Pancreas (tissue), 10 donors: ENCODE measurements at regions not wholly inside any gene's neighbourhood (a gene's known extent, or its start where the extent isn't known, plus 50 kb on each side); places are given as distances from the start of the nearest gene placed in this dataset.

Experiments
- ATAC-seq, 4 donors: fragments of 200-7000 bp; cut with Tn5 transposase; one replicate each; pipeline versions ENCODE4 v1.8.0 to v1.9.1; 2020; ENCODE audit warnings: mild to moderate bottlenecking in 4 of 4, moderate library complexity in 4 of 4
- DNase-seq, 6 donors: peaks; one replicate each; pipeline ENCODE4 v3.0.0-alpha.2; 2020
- FAIRE-seq: peaks from 2 replicates; lab custom pipeline; 2012; peaks lifted over from hg19 to GRCh38; lab: Jason Lieb, UNC
- H3K27ac ChIP-seq, 4 donors: fragments of 200-600 bp; sonication (generic); 1 replicate in 3 of 4; 2 replicates in 1 of 4; pipeline versions ENCODE4 v1.5.0 to v1.8.0; 2020
- H3K27me3 ChIP-seq, 4 donors: fragments of 200-600 bp; one replicate each; pipeline ENCODE4 v1.8.0; 2021
- H3K36me3 ChIP-seq, 3 donors: fragments of 200-600 bp; sonication (generic) in 1 of 3; one replicate each; pipeline versions ENCODE4 v1.5.0 to v1.8.0; 2020 to 2021
- H3K4me1 ChIP-seq, 3 donors: fragments of 200-600 bp; one replicate each; pipeline ENCODE4 v1.8.0; 2021
- H3K4me3 ChIP-seq, 4 donors: fragments of 200-600 bp; sonication (generic) in 2 of 4; one replicate each; pipeline versions ENCODE4 v1.5.0 to v1.8.0; 2020 to 2021
- H3K9me3 ChIP-seq, 4 donors: fragments of 200-600 bp; one replicate each; pipeline ENCODE4 v1.8.0; 2021
- CTCF ChIP-seq, 4 donors: fragments of 200-600 bp; sonication (generic) in 3 of 4; IDR thresholded peaks; one replicate each; pipeline versions ENCODE4 v1.5.0 to v1.8.0; 2021; ENCODE audit warnings: antibody characterized with exemption in 4 of 4
- WGBS, 2 donors: extraction: QIAGEN DNeasy Blood & Tissue Kit; methylation state at CpG; one replicate each; pipeline ENCODE4 v1.1.7; 2013; 5-methylcytosine and 5-hydroxymethylcytosine counted together
- intact Hi-C, 3 donors: fragments of 100-400 bp; cut with DNase I; formaldehyde crosslinking; loops; one replicate each; pipeline versions ENCODE4 v1.11.1 to v1.14.2; 2022
- donor health status: healthy with polysubstance abuse.
- donor health status: DM: no; HTN: no; CAD: no; lungs with moderate emphysema.
- donor health status: DM: no; HTN: no; CAD: no.
- donor health status: control.
- donor health status: control.
- donor health status: Bipolar disorder and iron deficiency.
- donor health status: DM: yes; HTN: yes; CAD: no.
- donor health status: DM: no; HTN: no; CAD: no.
- donor health status: DM: no; HTN: no; CAD: no.
- donor health status: DM: yes; HTN: yes; CAD: no.

GRCh38 chr7:24477398-24478136, 95.7 kb upstream of the PALS2 start:
- FAIRE-seq (no peak), ATAC-seq (peak; percentile 66 to 80 (median 79)), DNase-seq (peak in 2 of 6 donors; percentile 19 to 22)
- no peaks in the 10 kb centered on the region for H3K27me3 ChIP-seq
- WGBS, 2 donors = 44 to 47% methylated on average over 5 of the region's 5 CpGs
- intact Hi-C loops = no loop called here
- H3K4me3 ChIP-seq = no peak overlapping the region
- H3K4me1 ChIP-seq = peaks cover 0 to 19% (median 13%) of the 10 kb centered on the region in 3 donors
- TF ChIP-seq CTCF (IDR thresholded peaks at IDR 0.05) = no peak
- no peaks in the 10 kb centered on the region for H3K36me3 ChIP-seq
- H3K9me3 ChIP-seq = no peaks in the 10 kb centered on the region
- peak overlapping the region in 3 of 4 donors; percentile 30 to 54 (median 50) for H3K27ac ChIP-seq

- ATAC-seq (peak in 1 of 4 donors; percentile 17), FAIRE-seq (no peak), DNase-seq (no peak)
- peaks cover 0 to 19% (median 13%) of the 10 kb centered on the region in 3 donors for H3K4me1 ChIP-seq
- intact Hi-C loops = no loop called here
- H3K4me3 ChIP-seq = no peak overlapping the region
- H3K36me3 ChIP-seq = no peaks in the 10 kb centered on the region
- TF ChIP-seq CTCF (IDR thresholded peaks at IDR 0.05) = no peak
- peak overlapping the region in 2 of 4 donors; percentile 50 to 54 for H3K27ac ChIP-seq
- WGBS, 2 donors = 41 to 42% methylated on average over 3 of the region's 3 CpGs
- H3K27me3 ChIP-seq = no peaks in the 10 kb centered on the region
- no peaks in the 10 kb centered on the region for H3K9me3 ChIP-seq
Observed at GRCh38 chr7:24478137-24478655, 95.1 kb upstream of the PALS2 start.

- Histone ChIP-seq H3K4me1 (peaks cover 0 to 10% (median under 1%) of the 10 kb centered on the region in 3 donors), H3K27ac (no peak overlapping the region), H3K9me3 (no peaks in the 10 kb centered on the region), H3K4me3 (no peak overlapping the region), H3K27me3 (no peaks in the 10 kb centered on the region), H3K36me3 (no peaks in the 10 kb centered on the region)
- intact Hi-C loops = no loop called here
- ATAC-seq (no peak), DNase-seq (no peak), FAIRE-seq (no peak)
- TF ChIP-seq CTCF (IDR thresholded peaks at IDR 0.05) = no peak
- 76 to 78% methylated on average over 5 of the region's 5 CpGs for WGBS, 2 donors
Observed at GRCh38 chr7:24480501-24480900, 92.8 kb upstream of the PALS2 start.

GRCh38 chr7:24483804-24484203, 89.4 kb upstream of the PALS2 start:
- TF ChIP-seq CTCF (IDR thresholded peaks at IDR 0.05) = no peak
- DNase-seq (no peak), ATAC-seq (no peak), FAIRE-seq (no peak)
- Histone ChIP-seq H3K9me3 (no peaks in the 10 kb centered on the region), H3K4me3 (no peak overlapping the region), H3K27me3 (no peaks in the 10 kb centered on the region), H3K36me3 (no peaks in the 10 kb centered on the region), H3K4me1 (no peaks in the 10 kb centered on the region), H3K27ac (no peak overlapping the region)
- intact Hi-C loops = no loop called here
- 65 to 76% methylated on average over 2 of the region's 2 CpGs for whole genome bisulfite sequencing, 2 donors

- intact Hi-C loops = no loop called here
- no peak for TF ChIP-seq CTCF (IDR thresholded peaks at IDR 0.05)
- Histone ChIP-seq H3K9me3 (no peaks in the 10 kb centered on the region), H3K36me3 (no peaks in the 10 kb centered on the region), H3K4me3 (no peak overlapping the region), H3K27ac (no peak overlapping the region), H3K27me3 (peaks cover 0 to 4% (median 0%) of the 10 kb centered on the region in 4 donors), H3K4me1 (no peaks in the 10 kb centered on the region)
- ATAC-seq (no peak), FAIRE-seq (no peak), DNase-seq (no peak)
- WGBS, 2 donors = 73 to 78% methylated on average over 2 of the region's 2 CpGs
Observed at GRCh38 chr7:24492576-24492975, 80.7 kb upstream of the PALS2 start.
